ENCODE measurements at regions not wholly inside any gene's neighbourhood (a gene's known extent, or its start where the extent isn't known, plus 50 kb on each side); places are given as distances from the start of the nearest gene placed in this dataset.

GRCh38 chr7:17497549-17498167, 199.2 kb downstream of the AHR start:
- no TSS peak for BruUV-seq (replicated peaks)
- Histone ChIP-seq H3K4me3 (ENCODE audit: low read depth, low read length, poor library complexity, severe bottlenecking) (no peak overlapping the region), H3K27ac (ENCODE audit: low read depth, low read length, poor library complexity, severe bottlenecking) (no peak overlapping the region), H3K36me3 (ENCODE audit: insufficient read depth, low read length, poor library complexity, severe bottlenecking) (no peaks in the 10 kb centered on the region), H3K27me3 (replicated peaks; ENCODE audit: insufficient read depth, low read depth, low read length, poor library complexity) (no peaks in the 10 kb centered on the region), H3K4me1 (ENCODE audit: insufficient read depth, low read length, poor library complexity, severe bottlenecking) (no peaks in the 10 kb centered on the region), H3K9me3 (ENCODE audit: low read depth, low read length, poor library complexity, severe bottlenecking) (no peaks in the 10 kb centered on the region)
- ChIA-PET CTCF (no interaction called here), POLR2A (ENCODE audit: low non-redundant PET) (no interaction called here)
- intact Hi-C loops (cut with micrococcal nuclease; ENCODE audit: unreplicated experiment): no loop called here
- DNase-seq (ENCODE audit: low spot score): no peak
- TF ChIP-seq EZH2 (IDR thresholded peaks at IDR 0.05; ENCODE audit: borderline replicate concordance, low read depth, low read length, poor library complexity, severe bottlenecking) (no peak), CTCF (conservative IDR thresholded peaks at IDR 0.05; ENCODE audit: low read depth, low read length) (no peak)

- intact Hi-C loops (cut with micrococcal nuclease; ENCODE audit: unreplicated experiment): no loop called here
- no TSS peak for BruUV-seq (replicated peaks)
- H3K27me3 ChIP-seq (replicated peaks; ENCODE audit: insufficient read depth, low read depth, low read length, poor library complexity): no peaks in the 10 kb centered on the region
- TF ChIP-seq EZH2 (IDR thresholded peaks at IDR 0.05; ENCODE audit: borderline replicate concordance, low read depth, low read length, poor library complexity, severe bottlenecking): no peak
- no peak for TF ChIP-seq CTCF (conservative IDR thresholded peaks at IDR 0.05; ENCODE audit: low read depth, low read length)
- H3K9me3 ChIP-seq (ENCODE audit: low read depth, low read length, poor library complexity, severe bottlenecking): no peaks in the 10 kb centered on the region
- no peak overlapping the region for H3K27ac ChIP-seq (ENCODE audit: low read depth, low read length, poor library complexity, severe bottlenecking)
- no peak overlapping the region for H3K4me3 ChIP-seq (ENCODE audit: low read depth, low read length, poor library complexity, severe bottlenecking)
- H3K4me1 ChIP-seq (ENCODE audit: insufficient read depth, low read length, poor library complexity, severe bottlenecking): no peaks in the 10 kb centered on the region
- H3K36me3 ChIP-seq (ENCODE audit: insufficient read depth, low read length, poor library complexity, severe bottlenecking): no peaks in the 10 kb centered on the region
- CTCF ChIA-PET: no interaction called here
- POLR2A ChIA-PET (ENCODE audit: low non-redundant PET): no interaction called here
- DNase-seq (ENCODE audit: low spot score): no peak
Observed at GRCh38 chr7:17498230-17498629, 199.8 kb downstream of the AHR start.

GRCh38 chr7:17500736-17501135, 202.3 kb downstream of the AHR start:
- ChIA-PET POLR2A (ENCODE audit: low non-redundant PET) (no interaction called here), CTCF (no interaction called here)
- no peaks in the 10 kb centered on the region for H3K4me1 ChIP-seq (ENCODE audit: insufficient read depth, low read length, poor library complexity, severe bottlenecking)
- intact Hi-C loops (cut with micrococcal nuclease; ENCODE audit: unreplicated experiment): no loop called here
- DNase-seq (ENCODE audit: low spot score): no peak
- no peaks in the 10 kb centered on the region for H3K27me3 ChIP-seq (replicated peaks; ENCODE audit: insufficient read depth, low read depth, low read length, poor library complexity)
- H3K4me3 ChIP-seq (ENCODE audit: low read depth, low read length, poor library complexity, severe bottlenecking): no peak overlapping the region
- H3K9me3 ChIP-seq (ENCODE audit: low read depth, low read length, poor library complexity, severe bottlenecking): no peaks in the 10 kb centered on the region
- H3K36me3 ChIP-seq (ENCODE audit: insufficient read depth, low read length, poor library complexity, severe bottlenecking): no peaks in the 10 kb centered on the region
- H3K27ac ChIP-seq (ENCODE audit: low read depth, low read length, poor library complexity, severe bottlenecking): no peak overlapping the region
- no TSS peak for BruUV-seq (replicated peaks)
- TF ChIP-seq CTCF (conservative IDR thresholded peaks at IDR 0.05; ENCODE audit: low read depth, low read length) (no peak), EZH2 (IDR thresholded peaks at IDR 0.05; ENCODE audit: borderline replicate concordance, low read depth, low read length, poor library complexity, severe bottlenecking) (no peak)
